Breast epithelium (tissue), 4 donors: ENCODE measurements at regions not wholly inside any gene's neighbourhood (a gene's known extent, or its start where the extent isn't known, plus 50 kb on each side); places are given as distances from the start of the nearest gene placed in this dataset.

Source experiments
- DNase-seq, 2 donors: peaks; one replicate each; pipeline ENCODE4 v3.0.0-alpha.2; 2019; ENCODE audit warnings: low spot score in 2 of 2
- H3K27ac ChIP-seq, 2 donors: fragments of 200-600 bp; sonication (generic) in 1 of 2; one replicate each; pipeline ENCODE4 v1.5.1; 2016 to 2019; ENCODE audit warnings: mild to moderate bottlenecking in 1 of 2
- H3K27me3 ChIP-seq, 2 donors: fragments of 200-600 bp; sonication (generic) in 1 of 2; one replicate each; pipeline versions ENCODE4 v1.5.1 to v1.6.0; 2017 to 2019; ENCODE audit warnings: control low read depth in 1 of 2, mild to moderate bottlenecking in 1 of 2
- H3K36me3 ChIP-seq: fragments of 200-600 bp; one replicate; pipeline ENCODE4 v1.5.1; 2019
- H3K4me1 ChIP-seq, 2 donors: fragments of 200-600 bp; sonication (generic); one replicate each; pipeline ENCODE4 v1.5.1; 2016 to 2019; ENCODE audit warnings: control low read depth in 1 of 2
- H3K4me3 ChIP-seq, 3 donors: fragments of 200-600 bp; sonication (generic); 1 replicate in 2 of 3; 2 replicates in 1 of 3; pipeline ENCODE4 v1.5.1; 2016 to 2019; ENCODE audit warnings: mild to moderate bottlenecking in 3 of 3, moderate library complexity in 2 of 3
- H3K9me3 ChIP-seq, 2 donors: fragments of 200-600 bp; sonication (generic) in 1 of 2; one replicate each; pipeline ENCODE4 v1.5.1; 2016 to 2019; ENCODE audit warnings: control low read depth in 1 of 2
- POLR2A ChIP-seq: fragments of 450-650 bp; IDR thresholded peaks from one replicate; pipeline ENCODE4 v1.6.1; 2016; ENCODE audit warnings: antibody characterized with exemption, mild to moderate bottlenecking, moderate library complexity
- POLR2AphosphoS5 ChIP-seq, 3 donors: sonication (generic); formaldehyde crosslinking; IDR thresholded peaks; one replicate each; pipeline ENCODE4 v1.6.1; 2017; ENCODE audit warnings: antibody characterized with exemption in 3 of 3
- intact Hi-C: fragments of 100-400 bp; cut with DNase I; formaldehyde crosslinking; loops from one replicate; pipeline ENCODE4 v1.15.1; 2023; ENCODE audit warnings: low total_unique reads
- TF ChIP-seq, protein P1 (sequence below), 3 donors: fragments of 450-650 bp; IDR thresholded peaks; one replicate each; pipeline ENCODE4 v1.5.1; 2016 to 2017; ENCODE audit warnings: antibody characterized with exemption in 3 of 3, mild to moderate bottlenecking in 3 of 3, moderate library complexity in 3 of 3

DNA sequence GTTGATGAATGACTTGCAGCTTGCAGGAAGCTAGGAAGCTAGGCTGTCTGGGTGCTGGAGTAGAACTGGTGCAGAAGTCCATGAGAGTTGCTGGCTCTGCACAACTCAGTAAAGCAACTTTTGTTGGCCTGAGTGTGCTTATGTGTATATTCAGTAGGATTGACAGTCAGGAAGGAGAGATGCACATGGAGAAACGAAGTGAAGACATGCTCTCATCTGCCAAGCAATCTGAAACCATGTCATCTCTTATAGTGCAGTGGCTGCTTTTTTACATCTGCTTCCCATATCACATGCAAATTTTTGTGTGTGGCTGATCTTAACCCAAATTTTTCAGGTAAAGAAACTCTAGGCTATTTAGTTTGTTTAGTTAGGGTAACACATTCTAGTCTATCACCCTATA lies 252.4 kb upstream of the HS3ST5 start:
- no peaks in the 10 kb centered on the region for H3K9me3 ChIP-seq
- H3K27me3 ChIP-seq = no peaks in the 10 kb centered on the region
- DNase-seq = no peak
- H3K27ac ChIP-seq = no peak overlapping the region
- intact Hi-C loops = no loop called here
- TF ChIP-seq, protein P1, sequence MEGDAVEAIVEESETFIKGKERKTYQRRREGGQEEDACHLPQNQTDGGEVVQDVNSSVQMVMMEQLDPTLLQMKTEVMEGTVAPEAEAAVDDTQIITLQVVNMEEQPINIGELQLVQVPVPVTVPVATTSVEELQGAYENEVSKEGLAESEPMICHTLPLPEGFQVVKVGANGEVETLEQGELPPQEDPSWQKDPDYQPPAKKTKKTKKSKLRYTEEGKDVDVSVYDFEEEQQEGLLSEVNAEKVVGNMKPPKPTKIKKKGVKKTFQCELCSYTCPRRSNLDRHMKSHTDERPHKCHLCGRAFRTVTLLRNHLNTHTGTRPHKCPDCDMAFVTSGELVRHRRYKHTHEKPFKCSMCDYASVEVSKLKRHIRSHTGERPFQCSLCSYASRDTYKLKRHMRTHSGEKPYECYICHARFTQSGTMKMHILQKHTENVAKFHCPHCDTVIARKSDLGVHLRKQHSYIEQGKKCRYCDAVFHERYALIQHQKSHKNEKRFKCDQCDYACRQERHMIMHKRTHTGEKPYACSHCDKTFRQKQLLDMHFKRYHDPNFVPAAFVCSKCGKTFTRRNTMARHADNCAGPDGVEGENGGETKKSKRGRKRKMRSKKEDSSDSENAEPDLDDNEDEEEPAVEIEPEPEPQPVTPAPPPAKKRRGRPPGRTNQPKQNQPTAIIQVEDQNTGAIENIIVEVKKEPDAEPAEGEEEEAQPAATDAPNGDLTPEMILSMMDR (IDR thresholded peaks at IDR 0.05) = no peak
- TF ChIP-seq POLR2A (no peak), POLR2AphosphoS5 (IDR thresholded peaks at IDR 0.05) (no peak)
- H3K4me3 ChIP-seq = no peak overlapping the region
- no peaks in the 10 kb centered on the region for H3K4me1 ChIP-seq
- no peaks in the 10 kb centered on the region for H3K36me3 ChIP-seq

DNA sequence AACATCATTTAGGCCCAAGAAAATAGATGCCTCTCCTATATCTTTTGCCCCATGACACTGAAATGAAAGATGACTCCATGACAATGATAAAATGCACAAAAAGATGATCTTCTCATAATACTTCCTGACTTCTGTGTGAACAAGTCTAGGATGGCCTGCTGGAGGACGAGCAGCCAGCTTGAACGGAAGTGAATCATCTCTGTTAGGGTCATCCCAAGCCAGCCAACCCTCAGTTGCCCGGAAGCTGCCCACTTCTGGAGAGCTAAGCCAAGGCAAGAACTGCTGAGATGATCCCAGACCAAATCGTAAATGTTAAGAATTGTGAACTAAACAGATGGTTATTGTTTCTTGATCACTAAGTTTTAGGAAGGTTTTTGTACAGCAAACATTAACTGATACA lies 249.7 kb upstream of the HS3ST5 start:
- intact Hi-C loops = no loop called here
- H3K27ac ChIP-seq = no peak overlapping the region
- no peaks in the 10 kb centered on the region for H3K9me3 ChIP-seq

DNA sequence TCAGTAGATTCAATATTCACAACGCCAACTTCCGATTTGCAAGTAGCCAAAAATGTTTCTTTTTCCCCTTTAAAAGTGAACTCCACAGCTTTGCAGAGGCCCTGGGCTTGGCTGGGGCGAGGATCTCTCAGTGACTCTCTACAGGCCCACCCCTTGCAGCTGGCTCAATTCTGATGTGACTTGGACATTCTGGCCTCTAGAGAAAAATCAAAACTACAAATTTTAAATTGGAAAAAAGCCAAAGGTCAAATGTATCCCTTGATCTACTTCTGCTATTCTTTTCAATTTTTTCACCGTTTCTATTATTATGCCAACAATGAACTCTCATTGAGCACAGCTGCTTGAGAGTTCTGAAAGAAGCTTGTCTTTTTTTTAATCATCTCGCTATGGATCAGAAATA lies 245.9 kb upstream of the HS3ST5 start:
- H3K36me3 ChIP-seq = no peaks in the 10 kb centered on the region
- H3K4me3 ChIP-seq = no peak overlapping the region
- DNase-seq = no peak
- H3K27ac ChIP-seq = no peak overlapping the region
- intact Hi-C loops = no loop called here
- no peaks in the 10 kb centered on the region for H3K4me1 ChIP-seq
- no peaks in the 10 kb centered on the region for H3K9me3 ChIP-seq
- TF ChIP-seq, protein P1 (IDR thresholded peaks at IDR 0.05) = no peak
- TF ChIP-seq POLR2AphosphoS5 (IDR thresholded peaks at IDR 0.05) = no peak
- TF ChIP-seq POLR2A = no peak
- H3K27me3 ChIP-seq = no peaks in the 10 kb centered on the region

More for the DNA sequence above, 249.7 kb upstream of the HS3ST5 start:
- Histone ChIP-seq H3K36me3 (no peaks in the 10 kb centered on the region), H3K4me1 (no peaks in the 10 kb centered on the region), H3K27me3 (no peaks in the 10 kb centered on the region), H3K4me3 (no peak overlapping the region)
- no peak for DNase-seq
- TF ChIP-seq POLR2A (no peak), POLR2AphosphoS5 (IDR thresholded peaks at IDR 0.05) (no peak)
- TF ChIP-seq, protein P1 (IDR thresholded peaks at IDR 0.05) = no peak

DNA sequence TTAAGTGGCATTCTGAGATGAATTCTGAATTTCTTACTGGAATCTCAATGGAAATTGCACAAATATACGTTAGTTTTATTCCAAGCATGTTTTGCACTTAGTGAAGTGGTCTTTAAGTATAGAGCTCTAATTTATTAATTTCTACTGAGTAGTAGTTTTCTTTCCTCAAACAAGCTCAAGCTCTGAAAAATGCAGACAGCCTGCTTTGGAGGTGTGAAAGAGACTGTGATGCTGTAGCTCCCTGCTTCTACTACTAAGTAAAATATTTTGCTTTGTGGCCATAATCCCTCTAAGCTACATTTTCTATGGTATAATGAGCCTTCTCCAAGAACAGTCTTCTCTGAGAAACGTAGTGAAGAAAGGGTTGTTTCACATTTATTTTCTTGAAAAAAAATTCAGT lies 243.5 kb upstream of the HS3ST5 start:
- no peaks in the 10 kb centered on the region for H3K4me1 ChIP-seq
- TF ChIP-seq, protein P1 (IDR thresholded peaks at IDR 0.05) = no peak
- TF ChIP-seq POLR2AphosphoS5 (IDR thresholded peaks at IDR 0.05) (no peak), POLR2A (no peak)
- intact Hi-C loops = no loop called here

DNA sequence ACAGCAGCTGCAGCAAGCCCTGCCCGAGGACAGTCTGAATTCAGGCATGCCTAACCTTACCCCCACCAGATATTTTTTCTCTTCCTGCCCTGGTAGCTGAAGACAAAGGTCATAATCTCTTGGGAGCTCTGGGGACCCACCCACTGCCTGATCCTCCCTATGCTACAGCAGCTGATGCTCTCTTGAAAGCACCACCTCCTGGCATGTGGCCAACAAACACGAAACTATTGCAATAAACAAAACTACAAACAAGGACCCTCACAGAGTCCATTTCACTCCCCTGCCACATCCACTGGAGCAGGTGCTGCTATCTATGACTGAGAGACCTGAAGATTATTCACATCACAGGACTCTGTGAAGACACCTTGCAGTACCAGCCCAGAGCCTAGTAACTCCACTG lies 238.5 kb upstream of the HS3ST5 start:
- Histone ChIP-seq H3K9me3 (peaks cover 10 to 11% of the 10 kb centered on the region in 2 donors), H3K27ac (no peak overlapping the region), H3K4me3 (no peak overlapping the region), H3K27me3 (no peaks in the 10 kb centered on the region), H3K4me1 (no peaks in the 10 kb centered on the region), H3K36me3 (no peaks in the 10 kb centered on the region)
- no peak for DNase-seq
- TF ChIP-seq POLR2A = no peak
- no peak for TF ChIP-seq POLR2AphosphoS5 (IDR thresholded peaks at IDR 0.05)
- TF ChIP-seq, protein P1 (IDR thresholded peaks at IDR 0.05) = no peak
- intact Hi-C loops = no loop called here

More for the DNA sequence above, 243.5 kb upstream of the HS3ST5 start:
- Histone ChIP-seq H3K27ac (no peak overlapping the region), H3K4me3 (no peak overlapping the region), H3K9me3 (peaks cover 10 to 11% of the 10 kb centered on the region in 2 donors), H3K36me3 (no peaks in the 10 kb centered on the region), H3K27me3 (no peaks in the 10 kb centered on the region)
- DNase-seq = no peak
